A549 (cell line): ENCODE measurements at regions not wholly inside any gene's neighbourhood (a gene's known extent, or its start where the extent isn't known, plus 50 kb on each side); places are given as distances from the start of the nearest gene placed in this dataset.
A peak's percentile ranks its signal among the peaks of the same experiment; 100 is the strongest.
"Not testable (repeated sequence)": the region's sequence is repeated elsewhere in the genome, so short reads cannot be mapped to it uniquely, and the experiment has no call there.

Experiments used
- CHD2 ChIP-seq: fragments of 150-350 bp; IDR thresholded peaks from 2 replicates; pipeline ENCODE4 v1.6.1; 2014; ENCODE audit warnings: low read length; ENCODE audit not compliant: partially characterized antibody
- RAD21 ChIP-seq, 2 experiments: fragments of >200 bp in 1 of 2; sonication (Bioruptor Twin) in 1 of 2; formaldehyde crosslinking in 1 of 2; IDR thresholded peaks in 1 of 2; conservative IDR thresholded peaks in 1 of 2; 2 replicates in 1 of 2; 3 replicates in 1 of 2; pipeline ENCODE4 v1.6.1; 2012 to 2018; ENCODE audit warnings: inconsistent platforms in 1 of 2
- RARB ChIP-seq: fragments of 250-450 bp; sonication (Bioruptor Pico); IDR thresholded peaks from 2 replicates; pipeline ENCODE4 v1.8.0; 2021; ENCODE audit warnings: mild to moderate bottlenecking, moderate library complexity
- RCOR1 ChIP-seq: fragments of 150-350 bp; IDR thresholded peaks from 2 replicates; pipeline ENCODE4 v1.6.1; 2014; ENCODE audit warnings: antibody characterized with exemption, low read length, low read depth
- RFX5 ChIP-seq: fragments of 450-650 bp; IDR thresholded peaks from 2 replicates; pipeline ENCODE4 v1.7.1; 2014; ENCODE audit warnings: antibody characterized with exemption, mild to moderate bottlenecking, moderate library complexity
- TP53 ChIP-seq: fragments of 250-450 bp; sonication (Bioruptor Pico); IDR thresholded peaks from 2 replicates; pipeline ENCODE4 v1.5.0; 2021; ENCODE audit warnings: mild to moderate bottlenecking, moderate library complexity
- TF ChIP-seq, protein P1 (sequence below): fragments of >200 bp; sonication (Bioruptor Twin); formaldehyde crosslinking; IDR thresholded peaks from 3 replicates; pipeline ENCODE4 v1.5.1; 2016

DNA sequence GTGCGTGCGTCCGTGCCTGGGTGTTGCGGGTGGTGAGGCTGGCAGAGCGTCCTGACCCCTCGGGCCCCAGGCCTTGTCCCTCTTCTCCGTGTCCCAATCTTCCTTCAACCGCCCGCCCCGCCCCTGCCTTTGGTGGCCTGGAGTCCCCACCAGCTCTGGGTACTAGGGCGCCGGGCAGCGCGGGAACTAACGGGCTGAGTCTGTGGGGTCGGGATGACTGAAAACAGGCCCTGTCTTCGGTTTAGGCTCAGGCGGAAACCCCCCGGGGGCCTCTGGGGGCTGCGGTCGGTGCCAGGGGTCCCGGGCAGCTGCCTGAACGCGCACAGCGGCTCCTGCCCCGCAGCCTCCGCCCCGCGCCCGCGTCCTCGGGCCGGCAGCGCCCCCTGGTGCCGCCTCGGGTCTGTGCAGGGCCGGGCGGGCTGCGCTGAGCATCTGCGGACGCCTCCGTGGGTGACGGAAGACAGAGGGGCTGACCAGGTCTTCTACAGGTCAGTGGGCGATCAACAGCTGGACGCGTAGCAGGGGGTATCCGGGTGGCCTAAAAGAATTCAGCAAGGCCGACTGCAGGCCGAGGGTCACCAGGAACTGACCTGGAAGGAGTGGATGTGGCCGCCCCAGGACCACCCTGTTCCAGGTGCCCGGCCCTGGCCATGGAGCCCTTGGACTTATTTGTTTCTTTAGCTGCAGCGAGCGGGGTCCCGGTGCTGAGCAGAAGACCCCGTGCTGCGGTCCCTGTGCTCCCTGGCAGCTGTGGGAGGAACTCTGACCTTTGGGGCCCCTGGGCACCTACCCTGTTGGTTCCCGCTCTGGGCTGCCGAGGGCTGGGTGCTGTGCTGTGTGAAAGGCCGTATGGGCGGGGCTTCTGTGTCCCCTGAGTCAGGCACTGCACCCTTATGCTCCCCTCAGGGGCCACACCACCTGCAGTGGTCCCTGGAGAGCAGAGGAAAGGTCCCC lies 130.2 kb upstream of the LPCAT1 start:
- not testable (repeated sequence) for TF ChIP-seq RCOR1; TP53; RARB (CRISPR knock-in tag); CHD2; RFX5
- TF ChIP-seq, protein P1, sequence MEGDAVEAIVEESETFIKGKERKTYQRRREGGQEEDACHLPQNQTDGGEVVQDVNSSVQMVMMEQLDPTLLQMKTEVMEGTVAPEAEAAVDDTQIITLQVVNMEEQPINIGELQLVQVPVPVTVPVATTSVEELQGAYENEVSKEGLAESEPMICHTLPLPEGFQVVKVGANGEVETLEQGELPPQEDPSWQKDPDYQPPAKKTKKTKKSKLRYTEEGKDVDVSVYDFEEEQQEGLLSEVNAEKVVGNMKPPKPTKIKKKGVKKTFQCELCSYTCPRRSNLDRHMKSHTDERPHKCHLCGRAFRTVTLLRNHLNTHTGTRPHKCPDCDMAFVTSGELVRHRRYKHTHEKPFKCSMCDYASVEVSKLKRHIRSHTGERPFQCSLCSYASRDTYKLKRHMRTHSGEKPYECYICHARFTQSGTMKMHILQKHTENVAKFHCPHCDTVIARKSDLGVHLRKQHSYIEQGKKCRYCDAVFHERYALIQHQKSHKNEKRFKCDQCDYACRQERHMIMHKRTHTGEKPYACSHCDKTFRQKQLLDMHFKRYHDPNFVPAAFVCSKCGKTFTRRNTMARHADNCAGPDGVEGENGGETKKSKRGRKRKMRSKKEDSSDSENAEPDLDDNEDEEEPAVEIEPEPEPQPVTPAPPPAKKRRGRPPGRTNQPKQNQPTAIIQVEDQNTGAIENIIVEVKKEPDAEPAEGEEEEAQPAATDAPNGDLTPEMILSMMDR = peak; percentile 46
- TF ChIP-seq RAD21 (conservative IDR thresholded peaks at IDR 0.05 in 1 of 2, IDR thresholded peaks at IDR 0.05 in 1 of 2) = peak; percentile 7 to 35; a peak in 1 of 5 replicates
